ENCODE measurements at regions not wholly inside any gene's neighbourhood (a gene's known extent, or its start where the extent isn't known, plus 50 kb on each side); places are given as distances from the start of the nearest gene placed in this dataset.

- TF ChIP-seq, protein P1, sequence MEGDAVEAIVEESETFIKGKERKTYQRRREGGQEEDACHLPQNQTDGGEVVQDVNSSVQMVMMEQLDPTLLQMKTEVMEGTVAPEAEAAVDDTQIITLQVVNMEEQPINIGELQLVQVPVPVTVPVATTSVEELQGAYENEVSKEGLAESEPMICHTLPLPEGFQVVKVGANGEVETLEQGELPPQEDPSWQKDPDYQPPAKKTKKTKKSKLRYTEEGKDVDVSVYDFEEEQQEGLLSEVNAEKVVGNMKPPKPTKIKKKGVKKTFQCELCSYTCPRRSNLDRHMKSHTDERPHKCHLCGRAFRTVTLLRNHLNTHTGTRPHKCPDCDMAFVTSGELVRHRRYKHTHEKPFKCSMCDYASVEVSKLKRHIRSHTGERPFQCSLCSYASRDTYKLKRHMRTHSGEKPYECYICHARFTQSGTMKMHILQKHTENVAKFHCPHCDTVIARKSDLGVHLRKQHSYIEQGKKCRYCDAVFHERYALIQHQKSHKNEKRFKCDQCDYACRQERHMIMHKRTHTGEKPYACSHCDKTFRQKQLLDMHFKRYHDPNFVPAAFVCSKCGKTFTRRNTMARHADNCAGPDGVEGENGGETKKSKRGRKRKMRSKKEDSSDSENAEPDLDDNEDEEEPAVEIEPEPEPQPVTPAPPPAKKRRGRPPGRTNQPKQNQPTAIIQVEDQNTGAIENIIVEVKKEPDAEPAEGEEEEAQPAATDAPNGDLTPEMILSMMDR (IDR thresholded peaks at IDR 0.05), result no peak
- TF ChIP-seq POLR2A (IDR thresholded peaks at IDR 0.05) (no peak), POLR2AphosphoS5 (IDR thresholded peaks at IDR 0.05) (no peak), EP300 (IDR thresholded peaks at IDR 0.05) (no peak)
These were observed 758.3 kb downstream of the HDGFL1 start for GRCh38 chr6:23327621-23328020.

All from sigmoid colon (tissue), 4 donors.